H1 (cell line): ENCODE measurements at regions not wholly inside any gene's neighbourhood (a gene's known extent, or its start where the extent isn't known, plus 50 kb on each side); places are given as distances from the start of the nearest gene placed in this dataset.

Source experiments
- MAFK ChIP-seq: IDR thresholded peaks from 2 replicates; pipeline ENCODE4 v1.6.1; 2012; ENCODE audit warnings: low read depth, mild to moderate bottlenecking, improper control_type of control experiment, low read length

- TF ChIP-seq MAFK: no peak
Measured at GRCh38 chr13:86960876-86961275, 710.3 kb upstream of the SLITRK5 start (continued).
